ENCODE measurements at regions not wholly inside any gene's neighbourhood (a gene's known extent, or its start where the extent isn't known, plus 50 kb on each side); places are given as distances from the start of the nearest gene placed in this dataset.
"Not testable (repeated sequence)": the region's sequence is repeated elsewhere in the genome, so short reads cannot be mapped to it uniquely, and the experiment has no call there.

DNA sequence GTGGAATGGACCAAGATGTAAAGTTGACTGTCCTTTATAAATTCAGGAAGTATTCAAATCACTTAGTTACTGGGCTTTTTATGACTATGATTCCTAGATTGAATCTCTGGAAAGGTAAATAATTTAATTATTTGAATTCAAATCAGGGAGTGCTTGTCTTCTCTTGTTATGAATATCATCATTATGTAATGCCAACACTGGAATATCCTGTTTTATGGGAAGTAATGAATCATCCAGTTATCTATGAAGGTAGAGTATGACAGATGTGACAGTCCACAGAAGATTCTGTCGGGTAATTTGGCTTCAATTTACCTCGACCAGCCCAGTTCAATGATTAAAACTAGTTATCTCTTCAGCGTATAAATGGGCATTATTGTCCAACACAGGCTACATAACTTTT lies 141.0 kb upstream of the NUDT12 start:
- TF ChIP-seq POLR2A (IDR thresholded peaks at IDR 0.05): no peak
- no peak for TF ChIP-seq POLR2AphosphoS5 (IDR thresholded peaks at IDR 0.05)
- TF ChIP-seq, protein P1, sequence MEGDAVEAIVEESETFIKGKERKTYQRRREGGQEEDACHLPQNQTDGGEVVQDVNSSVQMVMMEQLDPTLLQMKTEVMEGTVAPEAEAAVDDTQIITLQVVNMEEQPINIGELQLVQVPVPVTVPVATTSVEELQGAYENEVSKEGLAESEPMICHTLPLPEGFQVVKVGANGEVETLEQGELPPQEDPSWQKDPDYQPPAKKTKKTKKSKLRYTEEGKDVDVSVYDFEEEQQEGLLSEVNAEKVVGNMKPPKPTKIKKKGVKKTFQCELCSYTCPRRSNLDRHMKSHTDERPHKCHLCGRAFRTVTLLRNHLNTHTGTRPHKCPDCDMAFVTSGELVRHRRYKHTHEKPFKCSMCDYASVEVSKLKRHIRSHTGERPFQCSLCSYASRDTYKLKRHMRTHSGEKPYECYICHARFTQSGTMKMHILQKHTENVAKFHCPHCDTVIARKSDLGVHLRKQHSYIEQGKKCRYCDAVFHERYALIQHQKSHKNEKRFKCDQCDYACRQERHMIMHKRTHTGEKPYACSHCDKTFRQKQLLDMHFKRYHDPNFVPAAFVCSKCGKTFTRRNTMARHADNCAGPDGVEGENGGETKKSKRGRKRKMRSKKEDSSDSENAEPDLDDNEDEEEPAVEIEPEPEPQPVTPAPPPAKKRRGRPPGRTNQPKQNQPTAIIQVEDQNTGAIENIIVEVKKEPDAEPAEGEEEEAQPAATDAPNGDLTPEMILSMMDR (IDR thresholded peaks at IDR 0.05): no peak
- H3K27ac ChIP-seq: no peak overlapping the region
- H3K9me3 ChIP-seq: no peaks in the 10 kb centered on the region
- H3K4me3 ChIP-seq: no peak overlapping the region
- no peaks in the 10 kb centered on the region for H3K27me3 ChIP-seq (replicated peaks; ENCODE audit: insufficient read depth)
- intact Hi-C loops (cut with DNase I): no loop called here
- no peak for DNase-seq (ENCODE audit: low spot score)
- no peaks in the 10 kb centered on the region for H3K4me1 ChIP-seq (replicated peaks)
- H3K36me3 ChIP-seq: no peaks in the 10 kb centered on the region
- WGBS: 41% methylated on average over 3 of the region's 3 CpGs

DNA sequence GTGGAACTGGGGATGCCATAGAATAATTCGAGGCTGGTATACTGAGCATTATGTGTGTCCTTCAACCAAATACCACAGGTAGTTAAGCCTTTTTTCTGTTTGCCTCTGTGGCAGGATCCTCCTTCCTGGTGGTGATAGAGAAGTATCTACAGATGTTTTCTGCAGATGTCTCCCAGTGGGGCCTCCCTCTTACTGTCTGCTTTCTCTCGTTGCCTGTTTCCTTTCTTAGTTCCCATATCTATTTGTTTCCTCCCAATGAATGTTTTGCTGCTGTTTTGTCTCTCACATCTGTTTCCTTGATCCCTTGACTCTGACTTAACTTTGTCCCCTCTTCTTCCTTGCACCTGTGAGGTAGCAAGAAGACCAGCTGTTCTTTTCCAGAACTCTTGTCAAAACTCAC lies 130.9 kb upstream of the NUDT12 start:
- no peak for DNase-seq (ENCODE audit: low spot score)
- H3K4me1 ChIP-seq (replicated peaks): no peaks in the 10 kb centered on the region
- no peaks in the 10 kb centered on the region for H3K9me3 ChIP-seq
- H3K4me3 ChIP-seq: no peak overlapping the region
- TF ChIP-seq, protein P1 (IDR thresholded peaks at IDR 0.05): no peak
- no peak for TF ChIP-seq POLR2A (IDR thresholded peaks at IDR 0.05)
- H3K27me3 ChIP-seq (replicated peaks; ENCODE audit: insufficient read depth): no peaks in the 10 kb centered on the region
- intact Hi-C loops (cut with DNase I): no loop called here
- no peak overlapping the region for H3K27ac ChIP-seq
- H3K36me3 ChIP-seq: no peaks in the 10 kb centered on the region
- WGBS: 87% methylated on average over 2 of the region's 2 CpGs

DNA sequence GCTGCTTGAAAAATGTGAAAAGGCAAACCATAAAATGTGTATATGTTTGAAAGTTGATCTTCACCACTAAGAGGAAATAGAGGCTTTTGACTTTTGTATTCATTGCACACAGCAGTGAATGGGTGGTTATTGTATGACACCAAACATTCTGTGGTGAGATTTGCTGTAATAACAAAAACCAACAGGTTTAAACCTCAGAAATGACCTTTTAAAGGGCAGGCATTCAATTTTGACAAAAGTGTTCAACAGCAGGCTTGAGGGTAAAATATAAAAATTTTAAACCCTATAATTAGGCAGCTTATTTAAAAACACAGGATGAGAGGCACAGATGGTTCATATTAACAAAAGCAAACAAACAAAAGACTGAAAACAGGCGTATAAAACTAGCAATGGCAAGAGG lies 128.1 kb upstream of the NUDT12 start:
- no peak for DNase-seq (ENCODE audit: low spot score)
- Histone ChIP-seq H3K36me3 (no peaks in the 10 kb centered on the region), H3K9me3 (no peaks in the 10 kb centered on the region), H3K27me3 (replicated peaks; ENCODE audit: insufficient read depth) (no peaks in the 10 kb centered on the region), H3K4me1 (replicated peaks) (no peaks in the 10 kb centered on the region), H3K27ac (no peak overlapping the region), H3K4me3 (no peak overlapping the region)
- intact Hi-C loops (cut with DNase I): no loop called here
- TF ChIP-seq, protein P1 (IDR thresholded peaks at IDR 0.05): no peak
- TF ChIP-seq POLR2AphosphoS5 (IDR thresholded peaks at IDR 0.05) (no peak), POLR2A (IDR thresholded peaks at IDR 0.05) (no peak)
- WGBS: 52% methylated on average over 1 of the region's 1 CpG

DNA sequence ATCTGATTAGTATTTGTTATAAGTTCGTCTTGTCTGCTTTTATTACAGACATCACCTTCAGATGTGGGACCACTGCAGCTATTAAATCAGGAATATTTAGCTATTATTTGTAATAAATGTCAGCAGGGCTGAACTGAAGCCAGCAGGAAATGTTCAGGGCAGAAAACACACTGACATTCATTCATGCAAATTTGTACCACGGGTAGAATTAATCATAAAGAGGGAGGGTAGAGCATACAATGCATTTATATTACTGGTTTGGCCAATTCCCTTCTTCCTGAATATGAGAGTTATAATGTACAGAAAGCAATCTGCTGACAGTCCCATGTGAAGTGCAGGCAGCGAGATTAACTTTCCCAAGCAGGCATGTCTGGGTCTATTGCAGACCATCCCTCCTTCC lies 117.3 kb upstream of the NUDT12 start:
- H3K4me3 ChIP-seq: no peak overlapping the region
- intact Hi-C loops (cut with DNase I): no loop called here
- no peak overlapping the region for H3K27ac ChIP-seq
- no peaks in the 10 kb centered on the region for H3K27me3 ChIP-seq (replicated peaks; ENCODE audit: insufficient read depth)
- no peaks in the 10 kb centered on the region for H3K36me3 ChIP-seq
- no peak for DNase-seq (ENCODE audit: low spot score)
- no peaks in the 10 kb centered on the region for H3K9me3 ChIP-seq
- 22% methylated on average over 3 of the region's 3 CpGs for WGBS
- TF ChIP-seq, protein P1 (IDR thresholded peaks at IDR 0.05): no peak
- no peak for TF ChIP-seq POLR2A (IDR thresholded peaks at IDR 0.05)
- TF ChIP-seq POLR2AphosphoS5 (IDR thresholded peaks at IDR 0.05): no peak
- no peaks in the 10 kb centered on the region for H3K4me1 ChIP-seq (replicated peaks)

DNA sequence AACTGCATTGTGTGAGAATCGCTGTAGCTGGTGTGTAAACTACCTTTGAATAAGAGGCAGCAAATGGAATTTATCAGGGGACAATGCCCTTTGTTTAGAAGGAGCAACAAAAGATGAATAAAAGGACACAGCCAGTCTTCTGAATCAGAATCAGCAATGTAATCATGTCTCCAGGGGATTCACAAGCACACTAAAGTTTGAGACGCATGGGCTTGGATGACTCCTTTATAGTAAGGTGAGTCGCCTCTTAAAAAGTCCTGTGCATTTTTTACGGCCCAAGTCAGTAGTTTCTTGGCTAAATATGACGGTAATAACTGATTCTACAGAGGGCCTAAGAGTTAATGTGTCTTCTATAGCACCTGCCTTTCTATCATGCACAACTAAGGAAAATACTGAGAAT lies 113.6 kb upstream of the NUDT12 start:
- H3K36me3 ChIP-seq; H3K4me3 ChIP-seq; H3K9me3 ChIP-seq; H3K4me1 ChIP-seq (replicated peaks); H3K27ac ChIP-seq; intact Hi-C loops (cut with DNase I); DNase-seq (ENCODE audit: low spot score); H3K27me3 ChIP-seq (replicated peaks; ENCODE audit: insufficient read depth): not testable (repeated sequence)
- 41% methylated on average over 5 of the region's 5 CpGs for WGBS
